ENCODE measurements at regions not wholly inside any gene's neighbourhood (a gene's known extent, or its start where the extent isn't known, plus 50 kb on each side); places are given as distances from the start of the nearest gene placed in this dataset.
A peak's percentile ranks its signal among the peaks of the same experiment; 100 is the strongest.

DNA sequence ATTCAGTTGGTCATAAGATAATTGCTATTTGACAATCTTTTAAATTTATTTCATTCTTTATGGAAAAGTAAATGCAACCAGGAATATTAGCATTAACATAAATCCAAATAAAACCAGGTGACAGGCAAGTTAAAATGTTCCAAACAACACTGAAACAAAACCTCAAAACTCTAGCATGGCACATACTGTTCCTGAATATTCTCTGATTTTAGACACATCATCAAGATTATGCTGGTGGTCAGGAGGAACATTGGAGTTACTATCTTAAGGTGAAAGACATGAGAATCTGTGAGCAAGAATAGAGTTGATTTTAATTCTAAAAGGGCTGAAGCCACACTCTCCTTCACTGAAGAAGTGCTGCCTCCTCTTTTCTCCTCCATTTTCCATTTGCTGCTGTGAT lies 421.0 kb upstream of the THBS1 start:
- in situ Hi-C loops (cut with HindIII; ENCODE audit: low pct_unique_long_range_greater_than_20kb, low sequenced_read_pairs) = no loop called here
- no peak for TF ChIP-seq JUND (IDR thresholded peaks at IDR 0.05; ENCODE audit: low read depth)
- no peak for DNase-seq (ENCODE audit: low read depth in 1 of 2, low spot score in 1 of 2)

DNA sequence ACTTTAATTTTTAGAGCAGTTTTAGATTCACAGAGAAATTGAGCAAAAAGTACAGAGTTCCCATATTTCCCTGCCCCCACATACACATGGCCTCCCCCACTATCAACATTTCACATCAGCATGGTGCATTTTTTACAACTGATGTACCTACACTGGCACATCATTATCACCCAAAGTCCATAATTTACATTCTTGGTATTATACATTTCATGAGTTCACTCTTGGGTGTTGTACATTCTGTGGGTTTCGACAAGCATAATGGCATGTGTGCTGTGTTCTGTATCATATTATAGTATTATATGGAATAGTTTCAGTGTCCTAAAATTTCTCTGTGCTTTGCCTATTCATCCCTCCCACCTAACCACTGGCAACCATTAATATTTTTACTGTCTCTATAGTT lies 419.8 kb upstream of the THBS1 start:
- no peak for TF ChIP-seq JUND (IDR thresholded peaks at IDR 0.05; ENCODE audit: low read depth)
- in situ Hi-C loops (cut with HindIII; ENCODE audit: low pct_unique_long_range_greater_than_20kb, low sequenced_read_pairs) = no loop called here
- no peak for DNase-seq (ENCODE audit: low read depth in 1 of 2, low spot score in 1 of 2)

DNA sequence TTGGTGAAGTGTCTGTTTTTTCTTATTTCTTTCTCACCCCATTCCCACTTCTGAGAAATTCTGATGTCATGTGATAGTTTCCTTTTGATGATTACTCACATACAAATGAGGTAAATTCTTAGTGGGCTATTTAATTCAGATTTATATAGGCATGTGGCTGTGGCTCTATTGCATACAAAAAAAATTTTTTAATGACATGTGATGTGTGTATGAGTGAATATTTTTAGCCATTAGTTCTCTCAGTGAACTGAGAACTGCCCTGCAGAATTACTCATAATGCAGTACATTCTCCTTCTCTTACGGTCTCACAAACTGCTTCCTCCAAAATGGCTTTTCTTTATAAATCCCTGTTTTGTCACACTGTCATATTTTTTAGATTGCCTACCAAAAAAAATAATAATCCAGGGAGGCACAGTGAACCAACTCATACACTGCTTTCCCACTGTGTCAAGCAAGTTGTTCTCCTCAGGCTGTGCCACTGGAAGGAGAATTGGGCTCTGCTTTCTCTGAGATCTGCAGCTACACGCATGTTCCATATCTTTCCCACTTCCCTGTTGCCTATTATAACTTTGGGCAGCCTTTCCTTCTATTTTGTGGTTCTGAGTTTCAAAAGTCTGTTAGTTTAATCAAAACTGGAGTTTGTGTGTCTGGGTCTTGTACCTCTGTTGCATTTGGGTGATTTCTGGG lies 415.7 kb upstream of the THBS1 start:
- TF ChIP-seq JUND (IDR thresholded peaks at IDR 0.05; ENCODE audit: low read depth) = no peak
- in situ Hi-C loops (cut with HindIII; ENCODE audit: low pct_unique_long_range_greater_than_20kb, low sequenced_read_pairs) = no loop called here

DNA sequence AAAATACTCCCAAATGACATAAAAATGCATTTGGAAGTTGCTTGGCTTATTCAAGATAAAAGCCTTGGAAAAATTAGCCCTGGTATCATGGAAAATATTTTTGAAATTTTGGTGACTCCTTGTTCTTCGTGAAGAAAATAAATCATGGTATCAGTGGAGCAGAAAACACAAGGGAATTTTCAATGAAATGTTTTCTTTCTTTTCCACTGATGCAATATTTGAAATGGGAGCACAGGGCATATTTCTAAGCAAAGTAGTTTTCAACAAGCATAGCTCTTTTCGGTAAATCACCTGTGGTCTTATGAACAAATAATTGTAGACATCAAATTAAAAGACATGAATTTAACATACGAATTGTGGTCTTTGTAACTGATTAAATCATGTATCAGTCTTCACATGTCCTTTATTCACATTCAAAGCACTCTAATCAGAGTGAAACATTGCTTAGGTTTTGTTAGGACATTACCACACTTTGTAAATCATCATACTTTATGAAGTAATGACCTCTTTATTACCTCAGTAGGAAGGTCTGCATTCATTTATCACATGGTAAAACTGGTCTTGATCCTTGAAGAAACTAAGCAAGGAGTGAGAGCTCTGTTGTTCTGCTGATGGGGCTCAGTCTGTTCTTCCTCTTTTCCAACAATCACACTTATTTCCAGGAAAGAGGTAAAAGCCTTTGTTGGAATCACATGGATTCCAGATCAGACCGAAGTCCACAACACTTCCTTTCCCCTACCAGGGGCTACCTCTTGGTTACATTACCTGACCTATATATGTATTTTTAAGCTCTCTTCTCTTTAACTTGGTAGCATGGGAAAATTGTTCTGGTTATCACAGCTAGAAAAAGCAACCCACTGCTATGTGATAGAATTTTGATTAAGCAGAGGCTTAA lies 413.5 kb upstream of the THBS1 start:
- no peak for TF ChIP-seq JUND (IDR thresholded peaks at IDR 0.05; ENCODE audit: low read depth)
- in situ Hi-C loops (cut with HindIII; ENCODE audit: low pct_unique_long_range_greater_than_20kb, low sequenced_read_pairs) = no loop called here

More for the DNA sequence above, 415.7 kb upstream of the THBS1 start:
- DNase-seq (ENCODE audit: low read depth in 1 of 2, low spot score in 1 of 2) = no peak

DNA sequence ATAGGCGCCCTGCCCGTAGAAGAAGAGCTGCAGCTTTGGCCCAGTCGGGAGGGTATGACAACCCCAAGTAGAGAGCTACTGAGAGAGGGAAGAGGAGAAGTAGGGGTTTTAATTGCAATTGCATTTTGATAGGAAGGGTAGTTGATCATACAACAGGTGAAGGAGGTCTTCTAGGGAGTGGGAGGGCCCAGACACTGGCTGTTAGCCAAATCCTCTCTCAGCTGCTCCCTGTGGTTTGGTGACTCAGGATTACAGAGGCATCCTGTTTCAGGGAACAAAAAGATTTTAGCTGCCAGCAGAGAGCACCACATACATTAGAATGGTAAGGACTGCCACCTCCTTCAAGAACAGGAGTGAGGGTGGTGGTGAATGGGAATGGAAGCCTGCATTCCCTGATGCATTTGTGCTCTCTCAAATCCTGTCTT lies 408.9 kb upstream of the THBS1 start:
- peak; percentile 53 to 92 for DNase-seq (ENCODE audit: low read depth in 1 of 2, low spot score in 1 of 2)
- TF ChIP-seq JUND (IDR thresholded peaks at IDR 0.05; ENCODE audit: low read depth) = no peak
- in situ Hi-C loops (cut with HindIII; ENCODE audit: low pct_unique_long_range_greater_than_20kb, low sequenced_read_pairs) = no loop called here

More for the DNA sequence above, 413.5 kb upstream of the THBS1 start:
- DNase-seq (ENCODE audit: low read depth in 1 of 2, low spot score in 1 of 2) = no peak

DNA sequence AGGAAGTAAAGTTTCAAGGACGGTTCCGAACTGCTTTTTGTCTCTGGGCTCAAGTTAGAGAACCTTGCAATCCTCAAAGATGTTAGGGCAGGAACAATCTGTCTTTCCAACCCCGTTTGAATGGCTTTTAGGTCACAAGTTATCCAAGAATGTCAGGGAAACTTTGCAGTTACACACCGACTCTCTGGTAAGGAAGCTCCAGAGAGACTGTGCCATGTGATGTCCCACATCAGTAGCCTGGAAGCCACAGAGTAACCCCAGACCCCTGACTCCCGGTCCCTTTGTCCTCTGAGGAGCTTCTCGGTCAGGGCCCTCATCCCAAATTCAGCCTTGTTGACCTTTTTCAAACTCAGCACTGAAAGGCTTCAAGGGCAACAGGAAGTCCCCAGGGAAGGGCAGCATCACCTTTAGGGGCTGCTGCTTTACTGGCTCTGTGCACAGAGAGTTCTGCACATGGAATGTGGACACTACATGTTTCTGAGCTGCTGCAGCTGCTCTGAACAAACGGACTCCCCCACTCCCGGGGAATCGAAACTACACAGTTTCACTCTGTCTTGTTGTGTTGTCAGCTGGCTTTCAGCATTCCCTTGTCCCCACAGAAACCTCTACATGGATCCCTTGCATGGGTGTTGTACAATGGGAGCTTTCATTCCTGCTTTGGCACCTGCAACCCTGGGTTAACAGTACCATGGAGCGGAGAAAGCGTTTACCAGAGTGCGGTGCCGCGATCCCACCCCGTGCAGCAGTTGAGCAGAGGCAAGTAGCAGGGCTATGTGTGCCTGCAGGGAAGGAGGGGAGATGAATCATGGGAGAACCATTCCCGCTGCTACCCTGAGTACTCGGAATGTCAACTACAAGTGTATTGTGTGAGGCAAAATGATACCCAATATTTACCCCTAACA lies 408.2 kb upstream of the THBS1 start:
- no peak for TF ChIP-seq JUND (IDR thresholded peaks at IDR 0.05; ENCODE audit: low read depth)
- in situ Hi-C loops (cut with HindIII; ENCODE audit: low pct_unique_long_range_greater_than_20kb, low sequenced_read_pairs) = no loop called here
- DNase-seq (ENCODE audit: low read depth in 1 of 2, low spot score in 1 of 2) = peak in 1 of 2 experiments; percentile 26

DNA sequence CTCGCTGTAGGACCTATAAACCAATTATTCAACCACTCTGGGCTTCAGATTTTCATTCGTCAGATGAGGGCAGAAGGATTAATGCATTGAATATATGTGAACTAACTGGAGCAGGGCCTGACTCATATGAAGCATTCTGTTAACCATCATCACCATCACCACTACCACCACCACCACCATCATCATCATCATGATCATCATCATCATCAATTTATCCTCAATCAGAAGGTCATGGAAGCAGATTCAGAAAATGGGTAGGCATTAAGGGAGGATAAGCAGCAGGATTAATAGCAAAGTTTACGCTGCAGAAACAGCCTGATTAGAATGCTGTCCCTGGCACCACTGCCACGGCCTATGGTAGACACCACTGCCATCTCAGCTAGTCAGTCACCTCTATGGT lies 407.5 kb upstream of the THBS1 start:
- no peak for DNase-seq (ENCODE audit: low read depth in 1 of 2, low spot score in 1 of 2)
- in situ Hi-C loops (cut with HindIII; ENCODE audit: low pct_unique_long_range_greater_than_20kb, low sequenced_read_pairs) = no loop called here
- TF ChIP-seq JUND (IDR thresholded peaks at IDR 0.05; ENCODE audit: low read depth) = no peak

DNA sequence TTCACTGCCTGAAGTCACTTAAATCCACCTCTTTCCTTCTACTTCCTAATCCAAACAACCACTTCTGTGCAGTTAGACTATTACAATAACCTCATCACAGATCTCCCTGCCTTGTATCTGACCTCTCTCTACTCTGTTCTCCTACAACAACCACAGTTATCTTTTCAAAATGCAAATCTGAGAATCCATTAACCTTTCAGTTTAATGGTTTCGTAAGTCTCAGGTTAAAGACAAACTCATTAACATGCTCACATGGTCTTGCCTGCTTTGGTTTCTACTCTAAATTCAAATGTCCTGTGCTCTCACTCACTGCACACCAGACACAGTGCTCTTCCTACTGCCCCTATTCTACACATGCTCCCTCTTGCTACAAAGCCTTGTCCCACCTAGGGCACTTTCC lies 406.5 kb upstream of the THBS1 start:
- no peak for TF ChIP-seq JUND (IDR thresholded peaks at IDR 0.05; ENCODE audit: low read depth)
- in situ Hi-C loops (cut with HindIII; ENCODE audit: low pct_unique_long_range_greater_than_20kb, low sequenced_read_pairs) = no loop called here
- DNase-seq (ENCODE audit: low read depth in 1 of 2, low spot score in 1 of 2) = no peak

DNA sequence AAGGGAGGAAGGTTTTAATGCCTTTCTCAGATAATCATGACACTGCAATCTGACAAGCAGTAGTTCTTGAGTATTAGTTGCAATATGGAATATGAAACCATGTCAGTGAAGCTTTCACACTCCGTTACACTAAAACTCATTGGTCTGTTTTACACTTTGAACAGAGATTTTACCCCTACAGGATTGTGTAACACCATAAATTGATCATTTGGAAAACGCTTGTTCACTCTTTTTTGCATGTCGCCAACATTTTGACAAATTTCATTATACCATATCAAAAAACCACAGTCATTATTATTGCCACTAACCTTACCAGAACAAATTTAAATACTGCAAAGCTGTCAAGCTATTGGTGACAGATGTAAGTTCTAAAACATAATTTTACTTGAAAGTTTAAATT lies 404.8 kb upstream of the THBS1 start:
- DNase-seq (ENCODE audit: low read depth in 1 of 2, low spot score in 1 of 2) = no peak
- no peak for TF ChIP-seq JUND (IDR thresholded peaks at IDR 0.05; ENCODE audit: low read depth)
- in situ Hi-C loops (cut with HindIII; ENCODE audit: low pct_unique_long_range_greater_than_20kb, low sequenced_read_pairs) = no loop called here

DNA sequence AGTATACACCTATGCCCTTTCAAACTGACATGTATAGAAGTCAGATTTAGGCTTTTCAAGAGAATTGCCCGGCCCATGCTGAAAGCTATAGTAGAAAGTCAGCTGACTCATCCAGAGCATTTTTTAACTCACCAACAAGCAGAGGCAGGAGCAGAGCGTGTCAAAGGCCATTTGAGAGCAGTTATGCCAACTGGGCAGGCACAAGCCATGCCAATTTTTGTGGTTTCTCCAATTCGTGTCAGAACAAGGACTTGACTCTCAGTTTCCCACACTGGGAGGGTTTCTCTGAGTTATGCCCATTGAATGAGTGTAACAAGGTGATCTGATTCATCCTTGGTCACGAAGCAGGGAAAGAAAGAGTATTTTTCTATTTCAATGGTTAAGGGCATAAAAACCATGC lies 403.3 kb upstream of the THBS1 start:
- no peak for DNase-seq (ENCODE audit: low read depth in 1 of 2, low spot score in 1 of 2)
- in situ Hi-C loops (cut with HindIII; ENCODE audit: low pct_unique_long_range_greater_than_20kb, low sequenced_read_pairs) = no loop called here
- no peak for TF ChIP-seq JUND (IDR thresholded peaks at IDR 0.05; ENCODE audit: low read depth)

DNA sequence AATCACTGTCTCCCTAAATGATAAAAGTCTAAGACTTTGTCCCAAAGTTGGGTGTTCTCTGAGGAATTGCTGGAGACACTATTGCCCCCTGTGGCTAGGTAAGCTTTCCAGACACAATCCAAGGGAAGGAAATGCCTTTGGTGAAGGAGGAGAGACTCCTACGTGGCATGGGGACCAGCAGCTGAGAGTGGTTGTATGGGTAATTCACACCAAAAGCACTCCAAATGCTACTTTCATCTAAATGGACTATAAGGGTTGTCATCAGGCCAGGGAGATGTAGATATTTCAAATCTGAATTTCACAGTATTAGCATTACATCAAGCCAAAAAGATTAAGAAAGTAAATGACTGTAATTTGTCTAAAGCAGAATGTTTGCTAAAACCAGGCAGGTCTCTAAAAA lies 400.8 kb upstream of the THBS1 start:
- no peak for DNase-seq (ENCODE audit: low read depth in 1 of 2, low spot score in 1 of 2)
- in situ Hi-C loops (cut with HindIII; ENCODE audit: low pct_unique_long_range_greater_than_20kb, low sequenced_read_pairs) = no loop called here

DNA sequence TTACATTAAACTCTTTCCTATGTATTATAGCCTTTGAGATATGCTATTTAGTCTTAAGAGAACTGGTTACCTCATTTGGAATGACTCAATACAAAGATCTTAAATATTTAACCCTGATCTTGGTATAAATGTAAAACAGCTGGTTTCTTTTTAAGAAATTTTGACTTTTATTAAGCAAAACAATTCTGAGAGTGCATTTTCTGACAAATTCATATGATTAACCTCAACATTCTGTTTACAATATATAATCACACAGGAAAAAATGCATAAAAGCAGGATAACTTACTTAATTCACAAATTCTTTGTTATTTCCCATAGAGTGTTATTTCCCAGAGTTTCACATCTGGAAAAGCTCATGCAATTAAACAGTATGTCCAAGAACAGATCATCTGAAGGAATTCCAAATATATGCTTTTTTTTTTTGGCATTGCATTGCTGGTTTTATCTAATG lies 400.4 kb upstream of the THBS1 start:
- DNase-seq (ENCODE audit: low read depth in 1 of 2, low spot score in 1 of 2) = no peak
- no peak for TF ChIP-seq JUND (IDR thresholded peaks at IDR 0.05; ENCODE audit: low read depth)
- in situ Hi-C loops (cut with HindIII; ENCODE audit: low pct_unique_long_range_greater_than_20kb, low sequenced_read_pairs) = no loop called here

More for the DNA sequence above, 400.8 kb upstream of the THBS1 start:
- TF ChIP-seq JUND (IDR thresholded peaks at IDR 0.05; ENCODE audit: low read depth) = no peak
